ENCODE measurements at regions not wholly inside any gene's neighbourhood (a gene's known extent, or its start where the extent isn't known, plus 50 kb on each side); places are given as distances from the start of the nearest gene placed in this dataset.
A peak's percentile ranks its signal among the peaks of the same experiment; 100 is the strongest.

GRCh38 chr10:123565691-123566660, 100.2 kb upstream of the GPR26 start:
- Histone ChIP-seq H3K27me3 (no peaks in the 10 kb centered on the region), H3K9me3 (no peaks in the 10 kb centered on the region), H3K36me3 (no peaks in the 10 kb centered on the region), H3K4me3 (no peak overlapping the region)
- DNase-seq, result no peak

- no peak for DNase-seq
- H3K36me3 ChIP-seq, result no peaks in the 10 kb centered on the region
Observed at GRCh38 chr10:123567984-123568739, 98.0 kb upstream of the GPR26 start.

DNA sequence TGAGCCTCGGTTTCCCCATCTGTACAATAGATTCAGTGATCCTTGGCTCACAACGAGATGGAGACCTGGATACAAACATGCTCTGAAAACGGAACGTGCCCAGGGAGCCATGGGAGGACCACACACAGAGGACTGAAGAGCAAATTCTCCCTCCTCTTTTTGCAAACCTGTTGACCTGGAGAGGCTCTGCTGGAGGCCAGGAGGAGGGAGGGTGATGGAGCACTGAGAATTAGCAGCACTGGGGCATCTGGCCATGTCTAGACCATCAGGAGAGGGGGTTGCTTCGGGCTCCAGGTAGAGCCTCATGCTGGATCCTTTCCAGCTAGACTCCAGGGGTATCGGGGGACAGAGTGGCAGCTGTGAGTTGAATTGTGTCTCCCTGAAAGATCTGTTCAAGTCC, 97.4 kb upstream of the GPR26 start:
- Histone ChIP-seq H3K9me3 (no peaks in the 10 kb centered on the region), H3K4me3 (no peak overlapping the region), H3K27me3 (no peaks in the 10 kb centered on the region), H3K36me3 (no peaks in the 10 kb centered on the region)
- no peak for DNase-seq

More at GRCh38 chr10:123567984-123568739, 98.0 kb upstream of the GPR26 start:
- Histone ChIP-seq H3K4me3 (no peak overlapping the region), H3K27me3 (no peaks in the 10 kb centered on the region), H3K9me3 (no peaks in the 10 kb centered on the region)

- H3K4me3 ChIP-seq, result no peak overlapping the region
- H3K36me3 ChIP-seq, result no peaks in the 10 kb centered on the region
- no peaks in the 10 kb centered on the region for H3K9me3 ChIP-seq
- H3K27me3 ChIP-seq, result no peaks in the 10 kb centered on the region
- DNase-seq, result no peak
Observed at GRCh38 chr10:123569436-123570035, 96.6 kb upstream of the GPR26 start.

DNA sequence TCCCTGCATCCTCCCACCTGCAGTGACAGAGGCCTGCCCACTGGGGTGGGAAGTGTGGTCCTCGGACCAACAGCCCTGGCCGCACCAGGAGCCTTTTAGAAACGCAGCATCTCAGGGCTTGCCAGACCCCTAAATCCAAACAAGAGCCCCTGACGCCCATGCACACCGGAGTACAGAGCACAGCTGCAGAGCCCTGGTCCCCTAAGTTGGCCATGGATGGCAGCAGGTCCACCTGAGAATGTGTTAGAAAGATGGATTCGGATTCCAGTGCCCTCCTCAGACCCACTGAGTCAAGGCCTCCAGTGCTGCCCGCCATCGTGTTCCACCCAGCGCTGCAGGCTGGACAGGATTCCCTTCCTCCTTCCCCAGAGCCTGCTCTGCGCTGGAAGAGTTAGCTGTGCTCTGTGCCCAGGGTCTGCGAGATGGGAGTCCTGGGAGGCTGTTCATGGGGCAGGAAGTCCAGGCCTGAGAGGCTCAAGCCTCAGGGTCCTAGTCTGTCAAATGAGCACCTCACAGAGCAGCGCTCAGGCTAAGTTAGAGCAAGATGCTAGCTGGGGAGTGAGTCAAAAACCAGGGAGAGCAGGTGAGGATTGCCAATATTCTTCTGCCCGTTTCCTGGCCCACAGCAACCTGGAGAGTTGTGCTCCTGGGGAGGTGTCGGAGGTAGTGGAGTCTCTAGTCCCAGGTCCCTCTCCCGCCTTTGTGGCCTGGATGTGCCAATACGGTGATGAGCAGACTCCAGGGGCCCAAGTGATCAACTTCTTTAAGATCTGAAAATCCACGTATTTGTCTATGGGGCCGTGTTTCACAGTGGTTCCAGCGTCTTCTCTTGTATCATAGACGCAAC, 95.9 kb upstream of the GPR26 start:
- no peak for DNase-seq
- Histone ChIP-seq H3K4me3 (no peak overlapping the region), H3K36me3 (no peaks in the 10 kb centered on the region)

GRCh38 chr10:123570898-123571515, 95.1 kb upstream of the GPR26 start:
- Histone ChIP-seq H3K9me3 (no peaks in the 10 kb centered on the region), H3K4me3 (no peak overlapping the region), H3K36me3 (no peaks in the 10 kb centered on the region), H3K27me3 (no peaks in the 10 kb centered on the region)
- no peak for DNase-seq

More for the DNA sequence above, 95.9 kb upstream of the GPR26 start:
- H3K27me3 ChIP-seq, result no peaks in the 10 kb centered on the region
- H3K9me3 ChIP-seq, result no peaks in the 10 kb centered on the region

- H3K27me3 ChIP-seq, result no peaks in the 10 kb centered on the region
Observed at GRCh38 chr10:123571978-123572377, 94.2 kb upstream of the GPR26 start.

DNA sequence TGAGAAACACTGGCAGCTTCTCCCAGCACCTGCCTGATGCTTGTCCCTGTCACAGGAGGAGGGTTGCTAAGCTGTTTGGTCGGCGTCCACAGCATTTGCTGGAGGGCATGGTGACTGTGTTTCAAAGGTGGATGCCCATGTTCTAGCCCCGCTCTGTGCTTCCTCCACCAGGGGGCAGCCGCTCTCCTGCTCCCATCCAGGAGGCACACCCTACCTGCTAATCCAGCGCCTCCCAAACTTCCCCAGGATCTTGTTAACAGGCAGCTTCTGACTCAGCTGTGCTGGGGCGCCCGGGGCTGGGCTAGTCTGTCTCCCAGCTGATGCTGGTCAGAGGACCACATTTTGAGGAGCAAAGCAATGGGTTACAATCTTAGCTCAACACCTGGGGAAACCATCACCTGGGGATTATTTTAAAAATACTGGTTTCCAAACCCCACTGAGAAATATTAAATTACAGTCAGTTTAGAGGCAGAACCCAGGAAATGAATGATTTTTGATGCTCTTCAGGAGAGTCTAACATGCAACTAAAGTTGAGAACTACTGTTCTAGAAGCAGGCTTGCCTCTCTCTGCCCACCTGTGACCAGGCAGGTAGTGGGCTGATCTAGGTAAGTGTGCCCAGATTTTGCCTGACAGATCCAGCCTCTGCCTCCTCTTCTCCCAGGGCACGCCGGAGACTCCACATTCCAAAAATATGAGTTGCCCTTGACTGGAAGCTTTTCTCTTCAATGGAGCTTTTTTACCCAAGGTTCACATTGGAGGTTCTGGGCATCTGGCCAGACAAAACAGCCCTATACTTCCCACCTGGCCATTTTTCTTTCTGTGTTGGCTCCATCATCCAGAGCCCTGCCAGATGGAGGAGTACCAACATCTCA, 92.7 kb upstream of the GPR26 start:
- H3K4me3 ChIP-seq, result no peak overlapping the region
- H3K36me3 ChIP-seq, result no peaks in the 10 kb centered on the region
- peak; percentile 51 for DNase-seq
- no peaks in the 10 kb centered on the region for H3K27me3 ChIP-seq
- no peaks in the 10 kb centered on the region for H3K9me3 ChIP-seq

More at GRCh38 chr10:123571978-123572377, 94.2 kb upstream of the GPR26 start:
- no peak for DNase-seq
- Histone ChIP-seq H3K36me3 (no peaks in the 10 kb centered on the region), H3K9me3 (no peaks in the 10 kb centered on the region), H3K4me3 (no peak overlapping the region)

DNA sequence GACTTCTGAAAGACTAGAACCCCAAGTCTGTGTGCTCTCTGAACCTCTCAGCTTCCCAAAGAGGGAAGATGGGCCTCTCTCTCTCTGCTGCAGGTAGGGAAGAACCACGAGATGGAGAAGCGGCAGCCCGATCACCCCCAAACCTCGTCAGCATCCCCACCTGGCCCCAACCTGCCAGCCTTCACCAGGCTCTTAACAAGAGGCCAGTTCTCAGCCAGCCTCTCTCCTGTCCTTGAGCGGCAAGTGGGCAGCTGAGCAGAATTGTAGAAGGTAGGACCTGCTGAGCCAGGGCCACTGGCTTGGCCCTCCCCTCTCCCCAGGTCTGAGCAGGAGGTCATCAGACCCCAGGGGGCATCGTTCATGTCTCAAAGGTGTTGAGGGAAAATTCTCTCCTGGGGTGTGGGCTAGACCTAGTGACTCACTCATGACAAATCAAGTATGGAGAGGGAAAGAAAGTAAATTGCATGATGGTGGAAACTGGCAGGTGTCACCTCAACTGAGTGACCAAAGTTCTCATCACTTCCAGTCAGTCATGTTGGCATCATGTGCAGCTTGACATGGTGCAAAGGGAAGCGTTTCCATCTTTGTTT, 92.0 kb upstream of the GPR26 start:
- Histone ChIP-seq H3K27me3 (no peaks in the 10 kb centered on the region), H3K4me3 (no peak overlapping the region), H3K36me3 (no peaks in the 10 kb centered on the region), H3K9me3 (no peaks in the 10 kb centered on the region)
- DNase-seq, result no peak

DNA sequence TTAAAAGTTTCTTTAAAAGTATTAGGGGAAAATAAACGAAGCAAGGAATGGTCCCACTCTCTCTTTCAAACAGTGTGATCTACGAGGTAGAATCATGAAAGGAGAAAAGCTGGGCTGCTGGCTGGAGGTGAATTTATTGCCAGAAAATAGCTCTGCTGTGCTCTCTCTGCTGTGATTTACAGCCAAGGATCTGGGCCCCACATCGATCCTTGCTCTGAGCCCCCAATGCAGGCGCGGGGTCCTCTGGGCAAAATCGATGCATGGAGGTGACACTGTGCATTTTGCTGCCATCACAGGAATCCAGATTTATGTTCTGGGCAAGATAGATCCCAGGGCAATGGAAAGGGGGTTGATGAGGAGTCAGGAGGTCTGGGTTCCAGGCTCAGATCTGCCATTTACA, 91.0 kb upstream of the GPR26 start:
- no peaks in the 10 kb centered on the region for H3K36me3 ChIP-seq
- H3K27me3 ChIP-seq, result peaks cover 2% of the 10 kb centered on the region; the same call in 1 of the 2 replicates
- H3K4me3 ChIP-seq, result no peak overlapping the region
- DNase-seq, result no peak
- no peaks in the 10 kb centered on the region for H3K9me3 ChIP-seq

DNA sequence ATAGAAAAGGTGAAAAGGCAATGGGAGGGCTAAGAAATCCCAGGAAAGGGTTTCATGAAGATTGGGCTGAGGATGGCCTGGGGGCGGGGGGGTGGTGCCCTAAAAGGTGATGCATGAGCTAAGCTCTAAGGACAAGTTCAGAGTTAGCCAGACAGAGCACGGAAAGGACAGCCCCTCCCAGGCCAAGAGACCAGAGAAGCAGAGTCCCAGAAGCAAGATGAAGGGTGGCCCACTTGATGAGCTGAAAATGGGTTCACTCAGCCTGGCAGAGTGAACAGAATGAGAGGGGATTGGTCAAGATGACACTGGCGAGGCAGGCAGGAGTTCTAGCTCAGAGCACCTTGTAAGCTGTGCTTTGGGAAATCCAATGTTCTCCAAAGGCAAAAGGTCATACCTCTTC, 89.4 kb upstream of the GPR26 start:
- no peaks in the 10 kb centered on the region for H3K9me3 ChIP-seq
- no peak for DNase-seq

GRCh38 chr10:123577921-123578461, 88.2 kb upstream of the GPR26 start:
- DNase-seq, result no peak
- H3K4me3 ChIP-seq, result no peak overlapping the region
- no peaks in the 10 kb centered on the region for H3K36me3 ChIP-seq
- no peaks in the 10 kb centered on the region for H3K9me3 ChIP-seq
- H3K27me3 ChIP-seq, result peaks cover 5% of the 10 kb centered on the region

More for the DNA sequence above, 89.4 kb upstream of the GPR26 start:
- Histone ChIP-seq H3K4me3 (no peak overlapping the region), H3K27me3 (peaks cover 2% of the 10 kb centered on the region; the same call in 1 of the 2 replicates), H3K36me3 (no peaks in the 10 kb centered on the region)

DNA sequence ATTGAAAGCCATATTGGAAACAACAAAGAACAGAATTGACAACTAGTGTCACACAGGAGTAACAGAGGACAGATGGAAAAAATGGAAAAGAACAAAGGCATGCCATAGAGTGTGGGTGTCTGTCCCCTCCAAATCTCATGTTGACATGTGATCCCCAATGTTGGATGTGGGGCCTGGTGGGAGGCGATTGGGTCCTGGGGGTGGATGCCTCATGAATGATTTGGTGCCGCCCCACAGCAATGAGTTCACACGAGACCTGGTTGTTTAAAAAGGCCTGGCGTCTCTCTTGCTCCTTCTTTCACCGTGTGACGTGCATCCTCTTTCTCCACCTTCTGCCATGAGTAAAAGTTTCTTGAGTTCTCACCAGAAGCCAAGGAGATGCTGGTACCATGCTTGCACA, 87.4 kb upstream of the GPR26 start:
- H3K9me3 ChIP-seq, result no peaks in the 10 kb centered on the region
- no peaks in the 10 kb centered on the region for H3K36me3 ChIP-seq
- H3K4me3 ChIP-seq, result no peak overlapping the region
- H3K27me3 ChIP-seq, result peaks cover 10% of the 10 kb centered on the region
- no peak for DNase-seq

GRCh38 chr10:123579675-123580074, 86.5 kb upstream of the GPR26 start:
- peaks cover 10% of the 10 kb centered on the region for H3K27me3 ChIP-seq
- no peak overlapping the region for H3K4me3 ChIP-seq
- no peaks in the 10 kb centered on the region for H3K36me3 ChIP-seq
- no peak for DNase-seq
- H3K9me3 ChIP-seq, result no peaks in the 10 kb centered on the region

Measured in MG63 (cell line).